NCI-H2196 (cell line): ENCODE measurements at regions not wholly inside any gene's neighbourhood (a gene's known extent, or its start where the extent isn't known, plus 50 kb on each side); places are given as distances from the start of the nearest gene placed in this dataset.
"Not testable (repeated sequence)": the region's sequence is repeated elsewhere in the genome, so short reads cannot be mapped to it uniquely, and the experiment has no call there.

Experiments
- DNase-seq: peaks from one replicate; lab custom pipeline; 2025; ENCODE audit not compliant: unreplicated experiment; lab: John Stamatoyannopoulos, UW

- DNase-seq, result no peak
Measured at GRCh38 chr13:90592943-90593342, 754.5 kb upstream of the MIR17HG start.

DNA sequence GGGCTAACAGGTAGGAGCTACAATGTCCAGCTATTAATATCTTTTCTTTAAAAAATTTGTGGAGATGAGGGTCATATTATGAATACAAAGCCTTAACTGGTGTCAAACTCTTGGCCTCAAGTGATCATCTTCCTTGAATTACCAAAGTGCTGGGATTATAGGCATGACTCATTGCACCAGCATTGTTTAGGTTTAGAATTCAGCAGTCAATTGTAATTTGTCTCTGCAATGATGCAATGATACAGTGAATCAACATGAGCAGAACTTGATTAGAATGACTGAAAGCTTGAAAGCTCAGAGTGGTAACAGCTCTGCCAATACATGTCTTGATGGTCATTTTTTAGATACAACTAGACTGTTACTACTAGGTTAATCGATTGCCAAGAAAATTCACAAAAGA is 752.8 kb upstream of the MIR17HG start:
- no peak for DNase-seq

GRCh38 chr13:90605664-90606063 is 741.8 kb upstream of the MIR17HG start:
- DNase-seq, result no peak

- not testable (repeated sequence) for DNase-seq
Measured at GRCh38 chr13:90606921-90607320, 740.6 kb upstream of the MIR17HG start.

- no peak for DNase-seq
Measured at GRCh38 chr13:90612391-90612790, 735.1 kb upstream of the MIR17HG start.

DNA sequence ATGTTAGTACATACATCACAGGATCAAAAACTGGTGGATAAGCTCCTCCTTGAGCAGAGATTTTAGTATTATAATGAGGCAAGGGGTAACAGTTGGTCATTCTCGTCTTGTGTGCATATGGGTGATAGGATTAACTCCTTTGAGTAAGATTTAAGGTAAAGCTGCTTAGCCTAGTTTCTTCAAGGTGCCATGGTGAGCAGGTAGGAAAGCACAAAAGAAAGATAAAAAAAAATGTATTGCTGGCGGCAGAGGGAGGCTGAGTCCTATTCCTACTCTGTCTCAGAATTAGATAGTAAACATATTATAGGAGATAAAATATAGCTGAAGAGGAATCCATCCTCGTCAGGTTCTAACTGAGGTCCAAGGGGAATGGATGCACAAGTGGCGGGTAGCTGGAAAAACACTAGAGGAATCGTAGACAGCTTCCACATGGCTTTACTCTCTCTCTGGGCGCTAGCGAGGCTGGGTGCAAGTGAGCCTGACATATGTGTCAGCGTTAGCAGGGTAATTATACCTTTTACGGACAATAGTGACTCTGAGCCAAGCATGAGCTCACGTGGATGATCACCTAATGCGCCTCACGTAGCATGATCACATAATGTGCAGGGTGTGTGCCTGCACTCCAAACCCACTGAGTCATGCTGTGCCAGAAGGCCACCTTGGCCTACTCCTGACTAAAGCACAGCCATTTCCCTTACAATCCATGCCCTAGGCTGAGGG is 734.3 kb upstream of the MIR17HG start:
- DNase-seq, result no peak

DNA sequence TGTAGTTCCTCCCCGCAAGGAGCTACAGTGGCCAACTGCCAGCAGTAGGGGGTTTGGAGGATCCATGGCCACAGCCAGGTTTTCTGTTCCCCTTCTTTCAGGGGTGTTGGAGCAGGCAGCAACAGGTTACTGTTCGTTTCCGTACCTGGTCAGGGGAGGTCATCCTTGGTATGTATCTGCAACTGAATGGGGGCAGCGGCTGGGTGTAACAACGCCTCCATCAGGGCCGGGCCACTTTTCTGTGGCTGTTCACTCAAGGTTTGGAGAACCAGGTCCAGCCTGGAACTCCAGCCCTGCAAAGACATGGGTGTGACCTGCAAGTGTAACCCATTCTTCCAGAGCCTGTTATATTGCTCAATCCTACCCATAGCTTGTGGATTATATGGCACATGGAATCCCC is 732.3 kb upstream of the MIR17HG start:
- DNase-seq, result no peak

DNA sequence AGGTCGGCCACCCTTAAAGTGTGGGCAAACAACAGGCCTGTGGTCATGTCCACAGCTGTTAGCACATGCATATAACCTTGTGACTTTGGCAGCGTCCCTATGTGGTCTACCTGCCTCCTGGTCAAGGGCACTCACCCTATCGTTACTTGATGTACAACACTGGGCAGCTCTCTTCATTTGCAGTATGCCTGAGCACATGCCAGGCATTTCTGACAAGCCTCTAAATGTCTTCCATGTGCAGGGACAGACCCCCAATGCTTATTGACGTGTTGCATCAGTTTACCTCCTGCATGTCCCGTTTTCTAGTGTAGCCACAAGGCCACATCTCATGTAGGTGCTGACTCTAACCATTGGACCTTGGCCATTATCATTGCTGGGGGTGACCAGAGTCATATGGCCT is 731.7 kb upstream of the MIR17HG start:
- no peak for DNase-seq

DNA sequence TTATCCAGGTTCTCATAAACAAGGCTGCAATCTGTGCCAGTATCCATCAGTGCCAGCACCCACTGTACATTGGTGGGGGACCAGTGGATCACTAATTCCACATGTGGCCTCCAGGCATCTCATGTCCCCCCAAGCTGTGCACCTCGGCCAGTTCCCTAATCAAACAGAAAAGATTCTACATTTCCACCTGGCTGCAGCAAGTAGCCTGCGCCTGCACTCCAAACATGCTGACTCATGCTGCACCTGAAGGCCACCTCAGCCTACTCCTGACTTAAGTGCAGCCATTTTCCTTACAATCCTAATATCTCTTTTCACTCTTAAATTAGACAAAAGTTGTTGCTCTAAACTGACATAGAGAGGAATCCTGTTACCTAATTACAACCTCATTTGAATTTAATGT is 729.4 kb upstream of the MIR17HG start:
- no peak for DNase-seq

DNA sequence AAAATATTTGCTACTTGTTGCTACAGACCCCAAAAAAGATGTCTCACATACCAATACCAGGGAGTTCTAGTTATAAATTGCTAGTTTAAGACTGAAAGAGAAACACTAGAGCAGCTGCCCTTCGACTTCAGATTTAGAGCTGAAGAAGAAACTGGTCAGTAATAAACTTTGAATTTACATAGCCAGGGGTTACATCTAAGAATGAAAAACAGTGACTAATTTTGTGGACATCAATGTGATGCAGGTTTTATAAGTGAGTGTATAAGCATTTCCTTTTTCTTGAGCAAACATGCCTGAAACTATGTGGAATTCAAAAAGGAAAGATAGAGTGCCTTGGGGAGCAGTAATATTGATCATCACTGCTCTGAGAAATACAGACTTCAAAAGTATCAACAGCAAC is 724.9 kb upstream of the MIR17HG start:
- DNase-seq, result no peak

DNA sequence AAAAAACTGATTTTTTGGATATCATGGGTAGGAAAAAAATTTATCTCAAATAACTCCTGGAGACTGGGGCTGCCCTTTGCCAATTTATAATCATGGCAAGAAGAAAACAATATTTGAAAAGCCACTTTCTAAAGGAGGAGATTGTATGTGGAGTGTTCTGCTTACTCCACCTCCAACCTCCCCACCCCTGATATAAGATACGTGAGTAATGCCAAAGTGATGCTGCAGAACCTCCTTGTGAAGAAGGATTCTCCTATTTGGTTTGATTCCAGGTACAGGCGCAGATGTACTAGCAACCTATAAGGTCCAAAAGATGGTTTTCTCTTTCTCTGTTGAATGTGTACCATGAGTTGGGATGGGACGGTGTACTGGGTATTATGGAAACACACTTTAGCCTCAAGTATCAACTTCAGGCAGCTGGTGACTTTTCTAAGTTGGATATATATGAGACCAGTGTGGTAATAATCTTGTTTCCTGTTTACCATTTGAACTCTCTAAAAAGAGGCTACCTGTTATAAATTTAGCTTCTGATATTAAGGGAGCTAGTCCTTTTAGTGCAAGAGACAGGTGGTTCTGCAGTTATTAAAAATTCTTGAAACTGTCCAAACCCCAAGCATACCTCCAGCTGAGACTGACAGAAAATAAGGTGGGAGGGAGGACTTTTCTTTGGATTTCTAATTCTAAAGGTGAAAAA is 724.0 kb upstream of the MIR17HG start:
- DNase-seq, result no peak

DNA sequence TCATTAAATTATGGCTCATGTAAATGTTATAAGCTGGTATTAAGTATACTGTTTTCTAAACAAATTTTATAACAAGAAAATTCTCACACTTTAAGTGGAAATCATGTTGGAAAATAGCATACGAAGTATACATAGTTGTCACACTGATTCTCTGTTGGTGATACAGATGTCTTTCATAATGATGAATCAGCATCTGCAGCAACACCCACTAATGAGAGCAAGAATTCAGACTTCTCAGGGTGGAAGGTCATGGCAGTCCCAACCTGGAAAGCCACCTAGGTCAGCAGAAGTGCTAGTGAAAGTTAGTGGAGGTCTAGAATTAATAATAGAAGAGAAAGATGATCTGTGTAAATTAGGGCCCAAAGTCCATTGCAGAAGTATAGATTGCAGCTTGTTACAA is 719.7 kb upstream of the MIR17HG start:
- DNase-seq, result no peak

DNA sequence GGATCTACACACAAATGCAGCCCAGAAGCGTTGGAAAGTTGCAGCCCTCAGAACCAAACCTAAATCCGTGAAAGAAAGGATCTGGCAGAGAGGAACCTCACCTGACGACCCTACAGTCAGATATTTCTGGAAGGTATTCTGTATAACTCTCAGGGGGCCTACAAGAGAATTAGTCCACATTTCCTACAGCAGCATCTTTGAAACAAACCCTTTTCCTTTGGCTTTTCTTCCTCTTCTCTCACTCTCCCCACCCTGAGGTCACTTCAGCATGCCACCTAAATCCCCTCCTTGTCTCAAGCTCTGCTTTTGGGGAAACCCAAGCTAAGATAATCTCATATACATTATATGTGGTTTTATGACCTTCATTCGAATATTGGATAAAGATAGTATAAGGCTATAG is 719.0 kb upstream of the MIR17HG start:
- DNase-seq, result no peak

DNA sequence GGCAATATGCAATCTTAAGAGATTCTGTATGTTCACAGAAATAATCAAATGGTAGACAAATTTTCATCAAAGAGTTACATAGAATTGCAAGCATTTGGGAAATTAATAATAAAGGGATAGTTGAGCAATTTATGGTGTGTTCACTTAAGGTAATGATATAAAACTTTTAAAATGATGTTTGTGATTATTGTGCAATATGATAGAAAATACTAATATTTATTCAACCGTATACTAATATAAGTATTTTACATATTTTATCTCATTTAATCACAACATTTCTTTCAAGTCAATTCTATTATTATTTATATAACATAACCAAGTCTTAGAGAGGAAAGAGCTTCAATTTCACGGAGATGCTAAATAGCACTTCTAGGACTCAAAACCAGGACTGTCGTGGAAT is 716.8 kb upstream of the MIR17HG start:
- DNase-seq, result no peak

GRCh38 chr13:90632184-90632583 is 715.3 kb upstream of the MIR17HG start:
- DNase-seq, result no peak

GRCh38 chr13:90633849-90634248 is 713.6 kb upstream of the MIR17HG start:
- no peak for DNase-seq

- no peak for DNase-seq
Measured at GRCh38 chr13:90640976-90641375, 706.5 kb upstream of the MIR17HG start.

DNA sequence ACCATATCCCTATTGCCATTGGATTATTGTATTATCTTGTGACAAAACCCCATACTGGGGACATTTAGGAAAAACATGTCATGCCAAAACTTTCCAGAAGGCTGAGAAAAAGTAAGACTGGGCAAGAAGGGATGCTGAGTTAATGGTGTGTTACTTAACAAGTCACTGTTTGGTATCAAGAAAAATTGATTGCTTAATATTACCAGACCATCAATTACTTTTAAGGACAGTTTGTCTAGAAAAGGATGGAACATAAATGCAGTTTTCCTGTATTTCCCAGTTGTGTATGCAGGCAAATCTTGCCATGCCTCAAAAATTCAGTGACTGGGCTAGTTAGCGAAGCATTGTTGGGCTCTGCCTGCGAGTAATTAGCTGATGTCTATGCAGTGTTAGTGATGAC is 705.6 kb upstream of the MIR17HG start:
- DNase-seq, result no peak

DNA sequence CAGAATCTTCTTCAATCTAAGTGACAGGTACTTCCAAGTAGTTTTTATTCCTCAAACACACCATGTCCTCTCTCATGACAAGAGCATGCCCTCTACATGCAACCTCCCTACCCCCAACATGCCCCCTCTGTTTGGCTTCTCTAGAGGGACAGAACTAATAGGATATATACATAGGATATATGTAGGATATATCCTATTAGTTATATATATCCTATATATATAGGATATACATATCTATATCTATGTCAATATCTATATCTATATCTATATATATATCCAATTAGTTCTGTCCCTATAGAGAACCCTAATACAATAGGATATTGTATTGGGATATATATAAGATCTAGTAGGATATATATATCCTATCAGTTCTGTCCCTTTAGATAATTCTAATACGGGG is 701.9 kb upstream of the MIR17HG start:
- DNase-seq, result no peak

- DNase-seq, result no peak
Measured at GRCh38 chr13:90648497-90648896, 699.0 kb upstream of the MIR17HG start.

DNA sequence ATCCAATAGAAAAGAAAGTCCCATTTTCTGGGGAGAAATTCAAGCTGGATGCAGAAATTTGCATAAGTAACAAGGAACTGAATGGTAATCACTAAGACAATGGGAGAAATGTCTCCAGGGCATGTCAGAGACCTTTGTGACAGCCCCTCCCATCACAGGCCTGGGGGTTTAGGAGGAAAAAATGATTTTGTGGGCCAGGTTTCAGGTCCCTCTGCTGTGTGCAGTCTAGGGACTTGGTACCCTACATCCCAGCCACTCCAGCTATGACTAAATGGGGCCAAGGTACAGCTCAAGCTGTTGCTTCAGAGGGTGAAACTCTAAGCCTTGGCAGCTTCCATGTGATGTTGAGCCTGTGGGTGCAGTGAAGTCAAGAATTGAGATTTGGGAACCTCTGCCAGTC is 695.5 kb upstream of the MIR17HG start:
- DNase-seq, result no peak

GRCh38 chr13:90654970-90655369 is 692.5 kb upstream of the MIR17HG start:
- DNase-seq, result no peak

DNA sequence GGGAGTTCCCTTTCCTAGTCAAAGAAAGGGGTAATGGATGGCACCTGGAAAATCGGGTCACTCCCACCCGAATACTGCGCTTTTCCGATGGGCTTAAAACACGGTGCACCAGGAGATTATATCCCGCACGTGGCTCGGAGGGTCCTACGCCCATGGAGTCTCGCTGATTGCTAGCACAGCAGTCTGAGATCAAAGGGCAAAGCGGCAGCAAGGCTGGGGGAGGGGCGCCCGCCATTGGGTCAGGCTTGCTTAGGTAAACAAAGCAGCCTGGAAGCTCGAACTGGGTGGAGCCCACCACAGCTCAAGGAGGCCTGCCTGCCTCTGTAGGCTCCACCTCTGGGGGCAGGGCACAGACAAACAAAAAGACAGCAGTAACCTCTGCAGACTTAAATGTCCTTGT is 683.3 kb upstream of the MIR17HG start:
- not testable (repeated sequence) for DNase-seq
